Activated CD4-positive, alpha-beta T cell treated with anti-CD3 and anti-CD28 coated beads for 36 hours (primary cell): ENCODE measurements at regions not wholly inside any gene's neighbourhood (a gene's known extent, or its start where the extent isn't known, plus 50 kb on each side); places are given as distances from the start of the nearest gene placed in this dataset.
A peak's percentile ranks its signal among the peaks of the same experiment; 100 is the strongest.

Source experiments
- ATAC-seq: fragments of 200-7000 bp; cut with Tn5 transposase; one replicate; pipeline ENCODE4 v1.10.0; 2021; ENCODE audit warnings: mild to moderate bottlenecking, moderate library complexity
- CTCF ChIA-PET: fragments of 350-600 bp; sonication (Branson Sonifier 250); formaldehyde crosslinking; loops from one replicate; lab custom pipeline; 2021; ENCODE audit warnings: antibody characterized with exemption; lab: Charles Lee
- POLR2A ChIA-PET: fragments of 350-600 bp; sonication (Branson Sonifier 250); formaldehyde crosslinking; loops from one replicate; lab custom pipeline; 2021; ENCODE audit warnings: antibody characterized with exemption, inconsistent platforms; lab: Charles Lee
- DNase-seq: peaks from one replicate; pipeline ENCODE4 v3.0.0-alpha.2; 2020
- H3K27ac Mint-ChIP-seq: one replicate; pipeline ENCODE4 v1.8.0; 2021; ENCODE audit warnings: mixed read lengths
- H3K27me3 Mint-ChIP-seq: one replicate; pipeline ENCODE4 v1.8.0; 2021; ENCODE audit warnings: mixed read lengths
- H3K36me3 Mint-ChIP-seq: one replicate; pipeline ENCODE4 v1.8.0; 2021; ENCODE audit warnings: low read depth, mixed read lengths
- H3K4me1 Mint-ChIP-seq: one replicate; pipeline ENCODE4 v1.8.0; 2021; ENCODE audit warnings: mixed read lengths
- H3K4me3 Mint-ChIP-seq: one replicate; pipeline ENCODE4 v1.8.0; 2021; ENCODE audit warnings: mild to moderate bottlenecking, moderate library complexity, mixed read lengths
- H3K9me3 Mint-ChIP-seq: one replicate; pipeline ENCODE4 v1.8.0; 2021; ENCODE audit warnings: low read depth, mixed read lengths
- intact Hi-C, 2 experiments: fragments of 100-400 bp; cut with DNase I in 1 of 2; cut with micrococcal nuclease in 1 of 2; formaldehyde crosslinking; loops; one replicate each; pipeline versions ENCODE4 v1.14.2 to v1.15.1; 2022 to 2024; cut with DNase I, micrococcal nuclease

DNA sequence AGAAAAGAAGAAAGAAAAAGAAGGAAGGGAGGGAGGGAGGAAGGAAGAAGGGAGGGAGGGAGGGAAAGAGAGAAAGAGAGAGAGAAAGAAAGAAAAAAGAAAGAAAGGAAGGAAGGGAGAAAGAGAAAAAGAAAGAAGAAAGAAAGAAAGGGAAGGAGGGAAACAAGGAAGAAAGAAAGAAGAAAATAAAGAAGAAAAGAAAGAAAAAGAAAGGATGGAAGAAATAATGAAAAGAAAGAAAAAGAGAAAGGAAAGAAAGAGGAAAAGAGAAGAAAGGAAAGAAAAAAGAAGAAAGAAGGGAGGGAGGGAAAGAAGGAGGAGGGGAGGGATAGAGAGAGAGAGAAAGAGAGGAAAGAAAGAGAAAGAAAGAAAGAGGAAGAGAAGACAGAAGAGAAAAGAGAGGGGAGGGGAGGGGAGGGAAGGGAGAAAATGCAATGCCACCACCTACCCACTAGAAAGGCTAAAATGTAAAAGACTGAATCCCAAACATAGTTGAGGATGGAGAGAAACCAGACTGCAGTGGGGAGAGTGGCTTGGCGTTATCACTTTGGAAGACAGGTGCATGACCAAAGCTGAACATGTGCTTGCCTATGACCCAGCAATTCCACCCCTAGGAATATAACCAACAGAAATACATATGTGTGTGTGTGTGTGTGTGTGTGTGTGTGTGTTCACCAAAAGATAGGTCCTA, 66.9 kb upstream of the KLF13 start:
- Mint-ChIP-seq H3K4me1 (peaks cover 61% of the 10 kb centered on the region), H3K9me3 (no peaks in the 10 kb centered on the region), H3K36me3 (no peaks in the 10 kb centered on the region), H3K4me3 (no peak overlapping the region), H3K27me3 (peaks cover 2% of the 10 kb centered on the region), H3K27ac (no peak overlapping the region)
- DNase-seq (no peak), ATAC-seq (no peak)
- intact Hi-C loops = loop anchor here in 1 of 2 experiments (5.0 kb wide), 2 partner anchors 42 to 68 kb away; partner anchors contain the start of gene KLF13
- CTCF ChIA-PET = interaction anchor here (0.6 to 0.8 kb wide), 3 partner anchors 10 to 94 kb away, joined by 3 read pairs; no protein-coding TSS in a partner anchor
- POLR2A ChIA-PET = no interaction called here

GRCh38 chr15:31260646-31261265, 65.9 kb upstream of the KLF13 start:
- CTCF ChIA-PET = interaction anchor here (0.7 to 4.6 kb wide), 2 partner anchors 38 to 229 kb away, joined by 3 to 27 read pairs; no protein-coding TSS in a partner anchor
- Mint-ChIP-seq H3K4me3 (no peak overlapping the region), H3K27ac (no peak overlapping the region), H3K36me3 (no peaks in the 10 kb centered on the region), H3K27me3 (peaks cover 2% of the 10 kb centered on the region), H3K4me1 (peaks cover 66% of the 10 kb centered on the region), H3K9me3 (no peaks in the 10 kb centered on the region)
- intact Hi-C loops = loop anchor here in 1 of 2 experiments (5.0 kb wide), 2 partner anchors 43 to 67 kb away; partner anchors contain the start of gene KLF13
- ATAC-seq = no peak
- POLR2A ChIA-PET = no interaction called here
- DNase-seq = no peak

DNA sequence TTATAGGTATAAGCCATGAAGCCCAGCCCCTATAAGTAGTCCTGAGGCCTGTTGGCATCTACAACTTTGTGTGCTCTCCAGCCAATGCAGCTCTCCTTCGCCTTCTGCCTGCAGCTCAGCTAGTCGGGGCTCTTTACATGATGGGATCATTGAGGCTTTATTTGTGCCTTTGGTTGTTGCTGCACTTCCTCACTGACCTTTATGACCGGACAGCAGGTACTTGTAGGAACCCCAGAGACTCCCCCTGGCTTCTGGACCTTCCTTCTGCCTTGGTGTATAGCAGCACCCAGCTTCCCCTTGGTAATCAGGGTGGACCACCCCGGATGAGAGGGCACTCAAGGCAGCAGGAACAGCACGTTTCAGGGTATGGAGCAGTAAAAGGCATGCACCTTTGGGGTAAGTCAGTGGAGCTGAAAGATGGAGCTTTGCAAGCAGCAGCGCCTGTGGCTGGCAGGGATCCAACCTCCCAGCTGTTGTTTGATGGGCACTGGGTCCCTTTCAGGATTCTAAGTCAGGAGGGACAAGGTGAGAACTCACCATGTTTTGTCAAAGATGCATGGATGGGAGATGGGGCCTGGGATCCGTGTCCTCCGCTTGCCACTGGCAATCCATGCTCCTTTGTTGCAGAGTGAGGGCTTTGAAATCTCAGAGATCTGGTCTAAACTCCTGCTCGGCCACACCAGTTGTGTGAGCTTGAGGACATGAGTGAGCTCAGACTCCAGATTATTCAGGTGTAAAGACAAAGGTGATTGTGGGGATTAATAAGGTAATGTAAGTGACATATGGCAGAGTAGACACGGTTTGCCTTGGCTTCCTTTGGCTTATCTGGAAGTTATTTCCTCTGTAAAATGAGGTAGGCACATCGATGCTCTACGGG, 65.1 kb upstream of the KLF13 start:
- intact Hi-C loops = loop anchor here in 1 of 2 experiments (5.0 kb wide), 2 partner anchors 44 to 66 kb away; partner anchors contain the start of gene KLF13
- ChIA-PET POLR2A (no interaction called here), CTCF (interaction anchor here (4.6 kb wide), 1 partner anchor 228 kb away, joined by 27 read pairs; no protein-coding TSS in a partner anchor)
- no peak for DNase-seq
- no peak overlapping the region for H3K27ac Mint-ChIP-seq
- no peaks in the 10 kb centered on the region for H3K36me3 Mint-ChIP-seq
- no peaks in the 10 kb centered on the region for H3K9me3 Mint-ChIP-seq
- H3K27me3 Mint-ChIP-seq = peaks cover 2% of the 10 kb centered on the region
- peaks cover 69% of the 10 kb centered on the region for H3K4me1 Mint-ChIP-seq
- H3K4me3 Mint-ChIP-seq = no peak overlapping the region
- ATAC-seq = no peak

GRCh38 chr15:31262143-31262530, 64.5 kb upstream of the KLF13 start:
- Mint-ChIP-seq H3K4me3 (no peak overlapping the region), H3K27ac (no peak overlapping the region), H3K9me3 (no peaks in the 10 kb centered on the region), H3K27me3 (peaks cover 2% of the 10 kb centered on the region), H3K36me3 (no peaks in the 10 kb centered on the region), H3K4me1 (peaks cover 71% of the 10 kb centered on the region)
- POLR2A ChIA-PET = no interaction called here
- DNase-seq = no peak
- intact Hi-C loops = loop anchor here in 1 of 2 experiments (5.0 kb wide), 2 partner anchors 45 to 65 kb away; partner anchors contain the start of gene KLF13
- ATAC-seq = no peak
- CTCF ChIA-PET = interaction anchor here (0.6 to 4.6 kb wide), 2 partner anchors 58 to 227 kb away, joined by 3 to 27 read pairs; no protein-coding TSS in a partner anchor

DNA sequence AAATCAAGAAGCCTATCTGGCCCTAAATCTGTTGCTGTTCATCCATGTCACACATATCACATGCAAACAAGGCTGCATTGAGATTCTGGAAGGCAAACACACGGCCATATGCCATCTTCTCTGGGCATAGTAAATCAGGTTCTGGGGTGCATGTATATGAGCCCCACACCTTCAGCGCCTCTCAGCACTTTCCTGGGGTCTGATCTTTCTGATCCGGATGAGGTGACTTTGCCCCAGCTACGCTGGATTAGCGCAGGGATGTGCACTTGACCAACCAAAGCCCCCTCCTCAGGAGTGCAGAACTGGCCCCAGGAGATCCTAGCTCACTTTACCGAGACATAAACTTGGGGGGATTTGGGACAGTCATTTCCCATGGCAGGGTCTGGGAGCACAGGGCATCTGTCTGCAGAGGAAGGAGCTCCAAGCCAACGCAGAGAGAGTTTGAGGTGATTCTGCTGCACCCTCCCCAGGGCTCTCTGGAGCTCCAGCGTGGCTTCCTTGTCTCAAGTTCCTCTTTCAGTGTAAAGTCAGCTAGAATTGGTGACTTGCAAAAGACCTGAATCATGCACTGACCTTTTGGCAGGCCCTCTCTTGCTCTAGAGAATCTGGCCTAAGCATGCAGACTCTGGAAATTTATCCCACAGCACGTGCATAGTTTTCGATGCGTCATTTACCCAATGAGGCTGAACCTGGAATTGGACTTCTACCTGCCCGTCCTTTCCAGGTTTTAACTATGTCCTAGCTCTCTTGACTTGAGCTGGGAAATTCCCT, 63.5 kb upstream of the KLF13 start:
- H3K27me3 Mint-ChIP-seq = peaks cover 2% of the 10 kb centered on the region
- ChIA-PET CTCF (interaction anchor here (0.9 to 4.6 kb wide), 5 partner anchors 19 to 226 kb away, joined by 3 to 27 read pairs (median 4); no protein-coding TSS in a partner anchor), POLR2A (no interaction called here)
- H3K27ac Mint-ChIP-seq = peak overlapping the region; percentile 83
- H3K4me1 Mint-ChIP-seq = peaks cover 77% of the 10 kb centered on the region
- intact Hi-C loops = loop anchor here in 1 of 2 experiments (5.0 kb wide), 2 partner anchors 46 to 64 kb away; partner anchors contain the start of gene KLF13
- no peaks in the 10 kb centered on the region for H3K36me3 Mint-ChIP-seq
- H3K4me3 Mint-ChIP-seq = no peak overlapping the region
- DNase-seq = no peak
- H3K9me3 Mint-ChIP-seq = no peaks in the 10 kb centered on the region
- no peak for ATAC-seq

- peaks cover 79% of the 10 kb centered on the region for H3K4me1 Mint-ChIP-seq
Observed at GRCh38 chr15:31263751-31264558, 62.7 kb upstream of the KLF13 start.

DNA sequence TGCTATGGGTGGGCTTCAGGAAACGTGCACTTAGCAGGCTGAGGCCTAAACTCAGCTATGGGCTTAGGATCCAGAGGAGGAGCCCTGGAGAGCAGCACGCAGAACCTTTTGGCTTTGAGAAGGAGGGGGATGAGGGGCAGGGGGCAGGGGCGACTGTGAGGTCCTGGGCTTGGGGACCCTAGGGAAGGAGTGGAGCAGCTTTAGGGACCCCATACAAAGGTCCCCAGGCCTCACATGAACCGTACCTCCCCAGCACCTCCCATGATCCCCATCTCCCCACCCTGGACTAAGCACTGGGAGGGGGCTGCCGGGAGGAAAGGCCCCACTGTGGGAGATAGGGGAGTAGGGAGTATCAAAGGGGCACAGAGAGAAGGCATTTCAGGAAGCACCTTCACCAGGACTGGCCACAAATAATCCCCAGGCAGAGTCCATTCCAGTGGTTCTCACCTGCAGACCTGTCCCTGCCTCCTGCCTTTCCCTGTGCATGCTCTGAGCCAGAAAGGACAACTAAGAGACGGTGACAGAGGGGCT, 62.0 kb upstream of the KLF13 start:
- no peak for ATAC-seq
- Mint-ChIP-seq H3K36me3 (no peaks in the 10 kb centered on the region), H3K4me1 (peaks cover 76% of the 10 kb centered on the region), H3K9me3 (no peaks in the 10 kb centered on the region), H3K4me3 (no peak overlapping the region), H3K27ac (peak overlapping the region; percentile 83), H3K27me3 (peaks cover 2% of the 10 kb centered on the region)
- ChIA-PET POLR2A (interaction anchor here (0.7 kb wide), 1 partner anchor 10 kb away, joined by 3 read pairs; no protein-coding TSS in a partner anchor), CTCF (interaction anchor here (0.8 to 4.6 kb wide), 6 partner anchors 13 to 225 kb away, joined by 3 to 27 read pairs (median 4); no protein-coding TSS in a partner anchor)
- intact Hi-C loops = loop anchor here in 1 of 2 experiments (5.0 kb wide), 2 partner anchors 47 to 63 kb away; partner anchors contain the start of gene KLF13
- no peak for DNase-seq

More at GRCh38 chr15:31263751-31264558, 62.7 kb upstream of the KLF13 start:
- intact Hi-C loops = loop anchor here in 1 of 2 experiments (5.0 kb wide), 2 partner anchors 47 to 63 kb away; partner anchors contain the start of gene KLF13
- ATAC-seq = peak; percentile 67
- peak; percentile 84 for DNase-seq
- Mint-ChIP-seq H3K36me3 (no peaks in the 10 kb centered on the region), H3K27ac (peak overlapping the region; percentile 83), H3K9me3 (no peaks in the 10 kb centered on the region), H3K4me3 (no peak overlapping the region), H3K27me3 (peaks cover 2% of the 10 kb centered on the region)
- POLR2A ChIA-PET = interaction anchor here (0.6 to 0.7 kb wide), 2 partner anchors 9 to 171 kb away, joined by 3 read pairs; no protein-coding TSS in a partner anchor
- CTCF ChIA-PET = interaction anchor here (1.0 to 4.6 kb wide), 6 partner anchors 47 to 225 kb away, joined by 3 to 27 read pairs (median 4); no protein-coding TSS in a partner anchor

DNA sequence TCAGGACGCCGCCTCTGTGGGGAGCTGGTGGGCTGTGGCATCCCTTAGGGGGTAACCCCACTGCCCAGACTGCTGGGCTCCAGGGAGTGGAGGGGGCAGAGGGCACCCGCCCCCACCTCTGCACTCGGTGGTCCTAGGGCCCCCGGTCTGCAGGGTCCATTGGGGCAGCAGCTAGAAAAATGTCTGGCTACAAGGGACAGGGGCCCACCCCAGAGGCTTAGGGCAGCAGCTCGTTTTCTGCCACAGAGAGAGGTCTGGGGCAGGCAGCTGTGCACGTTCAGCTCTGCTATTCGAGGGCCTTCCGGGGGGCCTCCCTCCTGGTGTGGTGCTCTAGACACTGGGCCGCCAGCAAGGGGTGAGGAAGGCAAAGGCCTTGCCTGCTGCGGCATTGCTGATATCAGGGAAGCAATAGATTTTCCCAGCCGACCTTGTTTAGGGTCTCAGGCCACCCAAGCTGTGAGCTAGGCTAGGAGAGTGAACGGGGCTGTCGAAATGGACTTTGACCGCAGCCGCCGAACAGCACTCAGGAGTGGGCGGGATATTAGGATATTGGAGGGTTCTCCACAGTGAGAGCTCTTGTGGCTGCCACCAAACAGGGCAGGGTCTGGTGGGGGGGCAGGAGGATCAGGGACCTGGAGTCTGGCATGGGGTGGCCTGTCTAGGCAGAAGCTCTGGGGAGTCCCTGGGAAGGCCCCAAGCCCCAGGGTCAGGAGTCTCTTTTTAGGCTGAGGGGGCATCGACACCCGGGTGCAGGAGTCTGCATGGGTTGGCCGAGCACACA, 61.4 kb upstream of the KLF13 start:
- Mint-ChIP-seq H3K4me3 (no peak overlapping the region), H3K9me3 (no peaks in the 10 kb centered on the region), H3K27ac (peak overlapping the region; percentile 77), H3K36me3 (no peaks in the 10 kb centered on the region), H3K4me1 (peaks cover 81% of the 10 kb centered on the region), H3K27me3 (peaks cover 2% of the 10 kb centered on the region)
- ATAC-seq (no peak), DNase-seq (no peak)
- ChIA-PET CTCF (interaction anchor here (0.8 to 4.6 kb wide), 4 partner anchors 13 to 224 kb away, joined by 3 to 27 read pairs (median 4); no protein-coding TSS in a partner anchor), POLR2A (no interaction called here)
- intact Hi-C loops = no loop called here
